ENCODE measurements at regions not wholly inside any gene's neighbourhood (a gene's known extent, or its start where the extent isn't known, plus 50 kb on each side); places are given as distances from the start of the nearest gene placed in this dataset.

DNA sequence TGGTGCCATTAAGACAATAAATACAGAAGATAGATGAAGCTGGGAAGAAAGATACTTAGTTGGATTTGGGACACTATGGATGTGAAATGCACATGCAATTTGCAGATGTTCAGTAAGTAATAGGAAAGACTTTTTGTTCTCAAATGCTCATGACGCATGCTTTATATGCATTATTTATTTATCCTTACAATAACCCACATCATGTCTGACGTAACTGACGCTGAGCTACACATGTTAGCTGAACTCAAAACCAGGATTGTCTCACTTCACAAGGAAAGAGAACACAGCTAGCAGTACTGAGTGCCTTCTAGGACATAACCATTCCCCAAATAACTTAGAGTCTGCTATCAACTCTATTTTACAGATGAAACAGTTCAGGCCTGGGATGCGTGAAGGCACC is 463.4 kb downstream of the FGF9 start:
- ChIA-PET POLR2A (no interaction called here), CTCF (interaction anchor here (0.6 kb wide), 1 partner anchor 27 kb away, joined by 3 read pairs; no protein-coding TSS in a partner anchor)
- Histone ChIP-seq H2AFZ (ENCODE audit: insufficient read depth, low read depth, low read length, poor library complexity, severe bottlenecking) (no peak overlapping the region), H3K4me1 (ENCODE audit: control insufficient read depth in 2 of 2, insufficient read depth in 2 of 2, low read length in 2 of 2) (peaks cover 7 to 10% of the 10 kb centered on the region in 2 donors), H3K79me2 (ENCODE audit: control insufficient read depth, insufficient read depth, low read length) (no peaks in the 10 kb centered on the region), H3K27me3 (replicated peaks in 1 of 4; ENCODE audit: control extremely low read depth in 1 of 4, control insufficient read depth in 3 of 4, insufficient read depth in 4 of 4, low read length in 3 of 4) (no peaks in the 10 kb centered on the region), H3K4me3 (ENCODE audit: control extremely low read depth in 1 of 5, extremely low read depth in 1 of 5, insufficient read depth in 1 of 5, low read depth in 2 of 5, low read length in 4 of 5) (no peak overlapping the region), H4K20me1 (ENCODE audit: control insufficient read depth, insufficient read depth, low read length, poor library complexity, severe bottlenecking) (no peaks in the 10 kb centered on the region), H3K9me3 (ENCODE audit: control extremely low read depth in 1 of 3, control insufficient read depth in 2 of 3, insufficient read depth in 1 of 3, low read length in 2 of 3) (peaks cover 0 to 4% (median 0%) of the 10 kb centered on the region in 3 donors), H3K9ac (ENCODE audit: low read length) (no peak overlapping the region), H3K36me3 (replicated peaks in 1 of 2; ENCODE audit: control extremely low read depth in 1 of 2, control insufficient read depth in 1 of 2, extremely low read depth in 1 of 2, insufficient read depth in 2 of 2, low read length in 1 of 2) (no peaks in the 10 kb centered on the region), H3K4me2 (replicated peaks; ENCODE audit: low read depth, low read length, poor library complexity, severe bottlenecking) (no peak overlapping the region), H3K27ac (ENCODE audit: low read length in 2 of 2) (no peak overlapping the region)
- no peak overlapping the region for H3K27ac Mint-ChIP-seq
- WGBS (ENCODE audit: insufficient coverage) = 98% methylated on average over 4 of the region's 4 CpGs
- peaks cover 14% of the 10 kb centered on the region for H3K4me1 Mint-ChIP-seq
- no peak for DNase-seq
- no peak overlapping the region for H3K4me3 Mint-ChIP-seq
- no peaks in the 10 kb centered on the region for H3K9me3 Mint-ChIP-seq (ENCODE audit: insufficient read depth)
- H3K27me3 Mint-ChIP-seq = no peaks in the 10 kb centered on the region
- TF ChIP-seq, protein P1, sequence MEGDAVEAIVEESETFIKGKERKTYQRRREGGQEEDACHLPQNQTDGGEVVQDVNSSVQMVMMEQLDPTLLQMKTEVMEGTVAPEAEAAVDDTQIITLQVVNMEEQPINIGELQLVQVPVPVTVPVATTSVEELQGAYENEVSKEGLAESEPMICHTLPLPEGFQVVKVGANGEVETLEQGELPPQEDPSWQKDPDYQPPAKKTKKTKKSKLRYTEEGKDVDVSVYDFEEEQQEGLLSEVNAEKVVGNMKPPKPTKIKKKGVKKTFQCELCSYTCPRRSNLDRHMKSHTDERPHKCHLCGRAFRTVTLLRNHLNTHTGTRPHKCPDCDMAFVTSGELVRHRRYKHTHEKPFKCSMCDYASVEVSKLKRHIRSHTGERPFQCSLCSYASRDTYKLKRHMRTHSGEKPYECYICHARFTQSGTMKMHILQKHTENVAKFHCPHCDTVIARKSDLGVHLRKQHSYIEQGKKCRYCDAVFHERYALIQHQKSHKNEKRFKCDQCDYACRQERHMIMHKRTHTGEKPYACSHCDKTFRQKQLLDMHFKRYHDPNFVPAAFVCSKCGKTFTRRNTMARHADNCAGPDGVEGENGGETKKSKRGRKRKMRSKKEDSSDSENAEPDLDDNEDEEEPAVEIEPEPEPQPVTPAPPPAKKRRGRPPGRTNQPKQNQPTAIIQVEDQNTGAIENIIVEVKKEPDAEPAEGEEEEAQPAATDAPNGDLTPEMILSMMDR (IDR thresholded peaks at IDR 0.05) = no peak
- TF ChIP-seq EZH2 (IDR thresholded peaks at IDR 0.05; ENCODE audit: borderline replicate concordance, insufficient read depth, low read depth, low read length, poor library complexity, severe bottlenecking) = no peak
- no peak for ATAC-seq (ENCODE audit: low read depth)
- intact Hi-C loops (cut with micrococcal nuclease) = no loop called here

DNA sequence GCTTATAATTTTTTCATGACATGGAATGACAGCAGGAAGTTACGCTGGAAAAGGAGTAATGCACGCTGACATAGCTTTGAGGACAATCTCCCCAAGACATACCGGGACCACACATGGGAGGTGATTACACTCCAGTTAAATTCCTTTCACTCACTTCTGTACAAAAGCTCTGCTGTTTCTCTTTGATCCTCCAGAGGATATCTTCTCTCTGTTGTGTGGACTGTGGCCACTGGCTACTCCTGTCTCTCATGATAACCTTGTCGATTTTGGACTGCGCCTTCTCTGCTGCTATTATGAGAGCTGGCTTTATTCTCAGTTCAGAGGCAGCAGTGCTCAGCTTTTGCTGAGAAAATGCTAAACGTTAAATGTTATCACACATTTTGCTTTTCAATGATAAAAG is 464.6 kb downstream of the FGF9 start:
- WGBS (ENCODE audit: insufficient coverage) = 97% methylated on average over 3 of the region's 6 CpGs
- no peak overlapping the region for H3K9ac ChIP-seq (ENCODE audit: low read length)
- H3K9me3 Mint-ChIP-seq (ENCODE audit: insufficient read depth) = no peaks in the 10 kb centered on the region
- no peak overlapping the region for H3K27ac Mint-ChIP-seq
- no peak for TF ChIP-seq EZH2 (IDR thresholded peaks at IDR 0.05; ENCODE audit: borderline replicate concordance, insufficient read depth, low read depth, low read length, poor library complexity, severe bottlenecking)
- TF ChIP-seq, protein P1 (IDR thresholded peaks at IDR 0.05) = no peak
- peaks cover 14% of the 10 kb centered on the region for H3K4me1 Mint-ChIP-seq
- no peaks in the 10 kb centered on the region for H3K79me2 ChIP-seq (ENCODE audit: control insufficient read depth, insufficient read depth, low read length)
- no peaks in the 10 kb centered on the region for H3K36me3 ChIP-seq (replicated peaks in 1 of 2; ENCODE audit: control extremely low read depth in 1 of 2, control insufficient read depth in 1 of 2, extremely low read depth in 1 of 2, insufficient read depth in 2 of 2, low read length in 1 of 2)
- no peak for DNase-seq
- H3K4me2 ChIP-seq (replicated peaks; ENCODE audit: low read depth, low read length, poor library complexity, severe bottlenecking) = no peak overlapping the region
- no peaks in the 10 kb centered on the region for H4K20me1 ChIP-seq (ENCODE audit: control insufficient read depth, insufficient read depth, low read length, poor library complexity, severe bottlenecking)
- peak overlapping the region; percentile 32 for H2AFZ ChIP-seq (ENCODE audit: insufficient read depth, low read depth, low read length, poor library complexity, severe bottlenecking)
- H3K27me3 Mint-ChIP-seq = no peaks in the 10 kb centered on the region
- no peaks in the 10 kb centered on the region for H3K9me3 ChIP-seq (ENCODE audit: control extremely low read depth in 1 of 3, control insufficient read depth in 2 of 3, insufficient read depth in 1 of 3, low read length in 2 of 3)
- intact Hi-C loops (cut with micrococcal nuclease) = no loop called here
- H3K4me3 ChIP-seq (ENCODE audit: control extremely low read depth in 1 of 5, extremely low read depth in 1 of 5, insufficient read depth in 1 of 5, low read depth in 2 of 5, low read length in 4 of 5) = no peak overlapping the region
- POLR2A ChIA-PET = no interaction called here
- peaks cover 7 to 10% of the 10 kb centered on the region in 2 donors for H3K4me1 ChIP-seq (ENCODE audit: control insufficient read depth in 2 of 2, insufficient read depth in 2 of 2, low read length in 2 of 2)
- no peaks in the 10 kb centered on the region for H3K27me3 ChIP-seq (replicated peaks in 1 of 4; ENCODE audit: control extremely low read depth in 1 of 4, control insufficient read depth in 3 of 4, insufficient read depth in 4 of 4, low read length in 3 of 4)
- CTCF ChIA-PET = no interaction called here
- ATAC-seq (ENCODE audit: low read depth) = no peak
- H3K27ac ChIP-seq (ENCODE audit: low read length in 2 of 2) = no peak overlapping the region
- no peak overlapping the region for H3K4me3 Mint-ChIP-seq

All from B cell (primary cell).